GM18498 (cell line): ENCODE measurements at regions not wholly inside any gene's neighbourhood (a gene's known extent, or its start where the extent isn't known, plus 50 kb on each side); places are given as distances from the start of the nearest gene placed in this dataset.

Experiments
- ATAC-seq: cut with Tn5 transposase; IDR thresholded peaks from one replicate; pipeline ENCODE4 v1.9.1; 2021; ENCODE audit warnings: mild to moderate bottlenecking, moderate library complexity; ENCODE audit not compliant: unreplicated experiment

DNA sequence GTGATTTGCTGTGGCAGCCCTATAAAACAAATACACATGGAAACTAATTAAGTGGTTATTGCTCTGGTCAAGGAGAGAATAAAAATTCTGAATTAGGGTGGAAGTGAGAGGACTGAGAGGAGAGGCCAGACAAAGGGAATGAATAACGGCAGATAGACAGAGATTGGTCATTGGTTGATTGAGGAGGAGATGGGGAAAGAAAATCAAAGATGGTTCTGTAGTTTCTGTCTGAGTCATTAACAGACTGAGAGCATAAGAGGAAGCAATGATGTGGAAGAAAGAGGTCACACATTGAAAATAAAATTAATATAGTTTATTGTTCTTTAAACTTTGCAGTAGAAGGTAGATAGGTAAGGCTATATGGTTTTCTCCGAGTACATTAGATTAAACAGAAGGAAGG lies 469.8 kb downstream of the ACTL7B start:
- ATAC-seq: no peak

GRCh38 chr9:108383796-108384195 lies 472.0 kb downstream of the ACTL7B start:
- ATAC-seq: no peak

- no peak for ATAC-seq
Observed at GRCh38 chr9:108382310-108382709, 473.5 kb downstream of the ACTL7B start.

DNA sequence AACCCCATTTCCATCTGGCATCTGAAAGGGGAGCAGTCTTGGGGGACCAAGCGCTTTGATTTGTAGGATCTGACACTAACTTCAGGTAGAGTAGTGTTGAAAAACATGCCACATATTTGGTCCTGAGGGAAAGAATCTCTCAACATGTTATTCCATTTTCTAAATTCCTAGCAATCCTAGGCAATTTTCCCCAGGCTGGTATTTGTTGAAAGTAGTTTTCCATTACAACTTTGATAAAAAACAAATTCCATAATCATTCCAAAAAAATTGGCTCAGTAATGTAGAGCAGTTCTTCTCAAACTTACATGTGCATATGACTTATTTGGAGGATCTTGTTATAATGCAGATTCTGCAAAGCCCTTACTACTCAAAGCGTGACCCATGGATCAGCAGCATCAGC lies 477.9 kb downstream of the ACTL7B start:
- no peak for ATAC-seq

- ATAC-seq: no peak
Observed at GRCh38 chr9:108377382-108377781, 478.4 kb downstream of the ACTL7B start.

GRCh38 chr9:108376140-108376539 lies 479.6 kb downstream of the ACTL7B start:
- no peak for ATAC-seq

DNA sequence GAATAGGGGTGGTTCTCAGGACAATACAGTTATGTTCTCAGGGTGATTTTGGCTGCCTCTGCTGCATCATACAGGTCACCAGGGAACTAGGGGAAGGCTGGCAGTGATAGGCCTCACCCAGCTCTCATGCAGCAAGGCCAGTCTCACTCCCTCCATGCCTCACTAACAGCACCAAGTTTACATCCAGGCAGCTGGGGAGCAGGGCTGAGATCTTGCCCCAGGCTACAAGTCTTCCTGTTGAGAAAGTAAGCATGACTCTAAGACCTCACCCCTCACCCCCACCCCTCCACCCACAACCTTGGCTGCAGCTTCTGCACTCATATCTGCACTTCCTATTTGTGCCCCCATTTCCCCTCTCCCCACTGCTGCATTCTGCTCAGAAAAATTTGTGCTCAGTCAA lies 481.2 kb downstream of the ACTL7B start:
- no peak for ATAC-seq

DNA sequence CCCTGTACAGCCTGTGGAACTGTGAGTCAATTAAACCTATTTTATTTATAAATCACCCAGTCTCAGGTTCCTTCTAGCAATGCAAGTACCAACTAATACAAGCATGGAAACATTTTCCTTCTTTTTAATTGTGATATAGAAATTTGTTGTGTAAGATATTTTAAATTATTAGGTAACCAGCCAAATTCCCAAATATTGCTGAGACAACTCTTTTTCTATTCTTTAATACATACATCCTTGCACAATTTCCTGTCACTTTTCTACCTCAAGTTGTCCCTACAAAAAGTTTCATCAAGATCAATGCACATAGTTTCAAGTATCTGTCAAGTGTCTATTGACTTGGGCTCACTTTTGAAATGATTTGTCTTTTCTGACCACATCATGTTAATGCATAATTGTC lies 488.6 kb downstream of the ACTL7B start:
- no peak for ATAC-seq

DNA sequence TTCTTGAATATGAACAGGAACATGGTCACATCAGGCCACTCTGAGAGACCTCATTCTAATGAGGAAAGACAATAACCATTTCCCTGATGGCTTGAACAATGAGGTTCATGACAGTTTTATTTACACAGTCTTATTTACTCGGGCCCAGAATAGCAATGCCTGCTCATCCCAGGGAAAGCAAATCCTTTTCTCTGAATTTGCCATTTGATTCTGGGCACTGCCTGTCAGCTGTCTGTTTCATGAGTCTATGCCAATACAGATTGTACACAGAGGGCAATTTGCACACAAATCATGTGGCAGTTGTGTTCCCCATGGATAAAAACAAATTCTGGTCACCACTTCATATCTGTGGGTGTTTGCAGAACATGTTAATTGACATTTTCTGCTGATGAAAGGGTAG lies 492.5 kb downstream of the ACTL7B start:
- ATAC-seq: no peak

- ATAC-seq: no peak
Observed at GRCh38 chr9:108360304-108360703, 495.5 kb downstream of the ACTL7B start.

GRCh38 chr9:108356806-108357205 lies 499.0 kb downstream of the ACTL7B start:
- ATAC-seq: no peak

GRCh38 chr9:108351571-108351970 lies 504.2 kb downstream of the ACTL7B start:
- no peak for ATAC-seq

GRCh38 chr9:108347463-108348188 lies 508.2 kb downstream of the ACTL7B start:
- no peak for ATAC-seq

DNA sequence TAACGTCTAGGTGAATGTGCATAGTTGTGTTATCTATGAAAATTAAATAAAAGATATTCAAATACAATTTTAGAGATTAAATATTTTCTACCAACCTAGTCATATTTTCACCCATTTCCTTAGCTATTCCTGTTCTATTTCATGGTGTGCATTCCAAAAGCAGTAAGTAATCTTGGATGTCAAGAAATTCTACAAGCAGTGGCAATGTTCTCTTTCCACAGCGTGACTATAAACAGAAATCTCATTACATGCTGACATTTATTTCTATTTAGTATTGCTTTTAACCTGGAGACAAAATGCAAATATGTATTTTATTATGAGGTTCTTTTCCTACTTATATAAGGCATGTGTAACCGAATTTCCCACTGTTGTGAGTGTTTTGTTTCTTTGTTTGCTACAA lies 510.0 kb downstream of the ACTL7B start:
- no peak for ATAC-seq

DNA sequence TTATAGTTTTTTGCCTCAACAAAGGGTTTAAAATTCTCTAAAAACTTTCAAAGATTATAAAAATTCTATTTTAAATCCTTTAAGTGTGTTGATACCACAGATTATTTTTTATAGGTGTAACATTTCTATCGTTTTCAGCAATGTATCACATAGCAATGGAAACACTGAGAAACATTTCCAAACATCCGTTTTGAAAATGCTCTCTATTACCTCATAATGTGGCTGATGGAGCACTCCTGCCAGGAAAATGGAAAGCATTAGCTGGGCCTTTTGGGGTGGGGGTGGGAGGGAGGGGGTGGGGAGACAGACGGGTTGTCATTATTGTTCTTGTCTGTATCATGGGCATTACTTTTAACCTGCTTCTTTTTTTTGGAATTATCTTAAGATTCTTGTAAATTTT lies 516.5 kb downstream of the ACTL7B start:
- no peak for ATAC-seq

DNA sequence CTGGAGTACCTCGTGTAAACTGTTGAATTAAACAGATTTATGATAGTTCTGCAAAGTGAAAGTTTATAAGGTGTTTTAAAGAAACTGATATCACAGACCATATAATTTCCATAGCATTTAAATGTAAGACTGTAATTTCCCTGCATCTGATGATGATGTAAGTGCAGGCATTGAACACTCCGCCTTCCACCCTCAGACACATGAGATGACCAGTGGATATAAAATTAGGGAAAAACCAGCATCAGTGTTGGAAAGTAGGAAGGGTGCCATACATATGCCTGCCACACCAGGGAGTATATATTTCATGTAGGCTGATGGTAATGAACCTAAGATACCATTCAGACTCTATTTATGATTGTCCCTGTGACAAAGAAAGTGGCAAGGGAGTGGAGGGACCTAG lies 519.2 kb downstream of the ACTL7B start:
- ATAC-seq: no peak

GRCh38 chr9:108333530-108333983 lies 522.2 kb downstream of the ACTL7B start:
- ATAC-seq: no peak

- no peak for ATAC-seq
Observed at GRCh38 chr9:108331596-108331995, 524.2 kb downstream of the ACTL7B start.

DNA sequence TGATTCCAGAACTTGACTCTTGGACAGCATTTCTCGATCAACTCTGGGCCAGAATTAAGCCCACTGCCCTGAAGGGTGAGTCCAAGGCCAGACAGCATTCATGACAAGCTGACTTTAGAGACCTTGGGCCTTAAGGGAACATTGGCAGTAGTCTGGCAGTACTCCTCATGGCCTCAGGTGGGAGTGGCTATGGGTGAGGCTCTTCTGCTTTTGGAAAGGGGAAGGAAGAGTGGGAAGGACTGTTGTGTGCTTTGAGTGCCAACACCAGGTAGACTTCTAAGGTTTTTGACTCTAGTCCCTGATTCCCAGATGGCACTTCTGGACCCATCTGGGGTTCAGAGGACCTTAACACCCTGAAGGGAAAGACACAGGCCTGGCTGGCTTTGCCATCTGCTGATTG lies 530.4 kb downstream of the ACTL7B start:
- no peak for ATAC-seq

DNA sequence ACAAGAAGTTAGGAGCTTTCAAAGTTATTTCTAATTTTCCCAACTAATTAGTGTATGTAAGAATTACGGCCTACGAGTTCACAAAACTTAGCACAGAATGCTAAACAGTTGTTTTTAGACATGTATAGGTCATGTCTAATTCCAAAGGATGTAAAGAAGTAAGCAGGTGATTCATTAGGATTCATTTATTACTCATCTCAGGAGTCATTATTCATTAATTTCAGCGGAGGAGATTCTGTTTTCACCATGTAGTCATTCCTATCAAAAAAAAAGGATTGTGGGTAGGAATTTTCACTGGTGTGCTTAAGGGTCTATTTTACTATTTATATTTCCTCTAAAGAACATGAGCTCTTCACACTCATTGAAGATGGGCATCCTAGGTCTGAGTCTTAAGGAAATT lies 532.2 kb downstream of the ACTL7B start:
- ATAC-seq: no peak

DNA sequence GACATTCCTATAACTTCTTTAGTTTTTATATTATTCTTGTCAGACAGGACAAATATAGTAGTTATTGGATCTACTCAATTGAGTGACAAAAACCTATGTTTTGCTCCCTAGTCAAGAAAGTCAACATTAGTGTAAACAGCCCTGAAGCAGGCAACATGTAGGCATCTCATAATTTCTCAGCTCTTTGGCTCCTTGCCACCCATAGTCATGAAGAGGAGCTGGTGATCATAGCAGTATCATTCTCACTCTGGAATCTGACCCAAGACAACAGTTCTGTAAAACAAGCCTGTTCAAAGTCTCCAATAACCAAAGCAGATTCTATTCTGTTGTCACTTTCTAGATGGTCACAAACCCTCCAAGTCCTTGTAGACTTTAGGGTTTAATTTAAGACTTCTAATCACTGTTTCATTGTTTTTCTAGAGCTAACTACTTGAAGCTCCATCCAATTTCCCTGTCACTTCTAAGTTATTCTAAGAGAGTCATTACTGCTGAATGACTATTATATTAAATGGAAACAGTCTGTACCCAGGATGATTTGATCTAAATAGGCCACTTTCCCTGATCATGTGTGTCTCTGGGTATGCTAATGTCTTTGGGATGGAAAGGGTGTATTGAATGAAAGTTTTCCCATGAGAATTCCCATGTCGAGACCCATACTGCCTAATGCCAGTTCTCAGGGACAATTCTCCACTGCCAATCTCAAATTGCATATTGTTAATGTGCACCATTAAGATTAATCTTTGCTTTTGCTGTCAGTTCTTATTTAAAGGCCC lies 533.3 kb downstream of the ACTL7B start:
- no peak for ATAC-seq

GRCh38 chr9:108316630-108317029 lies 539.2 kb downstream of the ACTL7B start:
- no peak for ATAC-seq
